Small intestine (tissue), 7 donors: ENCODE measurements at regions not wholly inside any gene's neighbourhood (a gene's known extent, or its start where the extent isn't known, plus 50 kb on each side); places are given as distances from the start of the nearest gene placed in this dataset.

Experiments used
- DNase-seq, 2 donors: peaks; one replicate each; pipeline versions ENCODE4 v3.0.0 to v3.0.0-alpha.2; 2013
- FAIRE-seq: peaks from 2 replicates; lab custom pipeline; 2012; peaks lifted over from hg19 to GRCh38; lab: Jason Lieb, UNC
- H3K27ac ChIP-seq, 3 donors: one replicate each; pipeline ENCODE4 v1.5.1; 2013; ENCODE audit warnings: low read length in 2 of 3, mild to moderate bottlenecking in 2 of 3, control low read depth in 1 of 3, inconsistent platforms in 1 of 3, low read depth in 1 of 3, moderate library complexity in 1 of 3
- H3K27me3 ChIP-seq, 3 donors: one replicate each; pipeline ENCODE4 v1.6.1; 2013; ENCODE audit warnings: low read length in 3 of 3, inconsistent platforms in 1 of 3; ENCODE audit not compliant: control insufficient read depth in 3 of 3, insufficient read depth in 3 of 3
- H3K36me3 ChIP-seq, 3 donors: one replicate each; pipeline ENCODE4 v1.6.1; 2013; ENCODE audit warnings: low read length in 3 of 3, inconsistent platforms in 1 of 3, low read depth in 1 of 3, mild to moderate bottlenecking in 1 of 3, moderate library complexity in 1 of 3; ENCODE audit not compliant: control insufficient read depth in 3 of 3, insufficient read depth in 2 of 3
- H3K4me1 ChIP-seq, 3 donors: one replicate each; pipeline ENCODE4 v1.6.1; 2013; ENCODE audit warnings: low read length in 2 of 3, inconsistent platforms in 1 of 3, low read depth in 1 of 3, mild to moderate bottlenecking in 1 of 3, moderate library complexity in 1 of 3; ENCODE audit not compliant: control insufficient read depth in 3 of 3, insufficient read depth in 2 of 3
- H3K4me3 ChIP-seq, 3 donors: one replicate each; pipeline ENCODE4 v1.5.1; 2013; ENCODE audit warnings: low read length in 3 of 3, control low read depth in 1 of 3, inconsistent platforms in 1 of 3, low read depth in 1 of 3, mild to moderate bottlenecking in 1 of 3, moderate library complexity in 1 of 3
- H3K9me3 ChIP-seq, 2 donors: one replicate each; pipeline ENCODE4 v1.6.1; 2013; ENCODE audit warnings: low read depth in 1 of 2, low read length in 1 of 2; ENCODE audit not compliant: control insufficient read depth in 2 of 2, insufficient read depth in 1 of 2
- WGBS, 3 donors: extraction: QIAGEN DNeasy Blood & Tissue Kit; methylation state at CpG; one replicate each; pipeline ENCODE4 v1.1.7; 2013; 5-methylcytosine and 5-hydroxymethylcytosine counted together
- donor health status: healthy with polysubstance abuse.
- donor health status: control.
- donor health status: control.
- donor health status: Bipolar disorder and iron deficiency.
- donor health status: healthy.

- peaks cover 0 to 11% (median 0%) of the 10 kb centered on the region in 3 donors for H3K4me1 ChIP-seq
- no peaks in the 10 kb centered on the region for H3K27me3 ChIP-seq
- H3K27ac ChIP-seq, result no peak overlapping the region
- H3K36me3 ChIP-seq, result no peaks in the 10 kb centered on the region
- 84 to 85% (median 84%) methylated on average over 5 of the region's 5 CpGs for WGBS, 3 donors
- no peaks in the 10 kb centered on the region for H3K9me3 ChIP-seq
- FAIRE-seq (no peak), DNase-seq (no peak)
- no peak overlapping the region for H3K4me3 ChIP-seq
These were observed 167.9 kb upstream of the JARID2 start for GRCh38 chr6:15077961-15078360.

- Histone ChIP-seq H3K27ac (peak overlapping the region in 2 of 3 donors; percentile 7 to 57), H3K36me3 (no peaks in the 10 kb centered on the region), H3K4me1 (peaks cover 0 to 11% (median 0%) of the 10 kb centered on the region in 3 donors), H3K4me3 (no peak overlapping the region), H3K27me3 (no peaks in the 10 kb centered on the region), H3K9me3 (no peaks in the 10 kb centered on the region)
- no peak for FAIRE-seq
- peak; percentile 68 to 90 for DNase-seq
- 20 to 55% (median 45%) methylated on average over 7 of the region's 7 CpGs for WGBS, 3 donors
These were observed 166.5 kb upstream of the JARID2 start for GRCh38 chr6:15079288-15079817.

GRCh38 chr6:15080895-15081294 is 165.0 kb upstream of the JARID2 start:
- Histone ChIP-seq H3K4me3 (no peak overlapping the region), H3K4me1 (peaks cover 0 to 11% (median 0%) of the 10 kb centered on the region in 3 donors), H3K27me3 (no peaks in the 10 kb centered on the region), H3K9me3 (no peaks in the 10 kb centered on the region), H3K27ac (no peak overlapping the region), H3K36me3 (no peaks in the 10 kb centered on the region)
- FAIRE-seq (no peak), DNase-seq (no peak)
- WGBS, 3 donors, result 77 to 92% (median 90%) methylated on average over 1 of the region's 1 CpG

DNA sequence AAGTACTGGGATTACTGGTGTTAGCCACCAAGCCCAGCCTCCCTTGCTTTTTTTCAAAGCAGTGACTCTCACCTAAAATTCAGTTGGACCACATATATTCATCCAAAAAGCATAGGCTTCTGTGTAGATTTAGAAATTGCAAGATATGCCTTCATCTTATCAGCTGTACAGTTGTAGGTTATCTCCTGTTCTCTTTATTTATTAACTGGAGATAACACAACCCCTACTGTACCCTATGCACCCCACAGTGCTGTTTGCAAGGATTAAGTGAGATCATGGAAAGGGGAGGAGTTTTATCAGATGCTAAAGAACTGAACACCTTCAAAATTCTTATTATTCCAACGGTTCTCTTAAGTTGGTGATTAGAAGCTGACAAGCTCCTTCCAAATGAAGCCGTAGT is 164.4 kb upstream of the JARID2 start:
- Histone ChIP-seq H3K27ac (no peak overlapping the region), H3K4me3 (no peak overlapping the region), H3K36me3 (no peaks in the 10 kb centered on the region), H3K4me1 (peaks cover 0 to 13% (median 3%) of the 10 kb centered on the region in 3 donors), H3K27me3 (no peaks in the 10 kb centered on the region), H3K9me3 (no peaks in the 10 kb centered on the region)
- DNase-seq (peak; percentile 58 to 82), FAIRE-seq (no peak)
- WGBS, 3 donors, result 23 to 62% (median 42%) methylated on average over 2 of the region's 2 CpGs

DNA sequence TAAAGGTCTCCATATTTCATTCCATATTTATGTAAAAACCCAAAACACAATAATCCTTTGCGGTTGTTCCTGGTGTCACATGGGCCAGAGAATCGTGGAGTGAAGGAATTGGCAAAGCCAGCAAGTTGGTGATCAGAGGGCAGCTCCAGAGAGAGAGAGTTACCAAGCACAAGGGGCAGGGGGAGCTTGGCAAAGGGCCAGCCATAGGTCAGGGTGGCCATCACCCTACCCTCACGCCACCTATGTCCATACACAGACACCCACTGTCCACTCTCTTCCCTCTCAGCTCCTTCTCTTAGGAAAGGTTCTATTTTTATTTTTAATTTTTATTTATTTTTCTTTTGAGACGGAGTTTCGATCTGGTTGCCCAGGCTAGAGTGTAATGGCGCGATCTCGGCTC is 163.2 kb upstream of the JARID2 start:
- 88 to 91% (median 89%) methylated on average over 8 of the region's 8 CpGs for WGBS, 3 donors
- FAIRE-seq, result no peak
- no peaks in the 10 kb centered on the region for H3K36me3 ChIP-seq
- H3K4me3 ChIP-seq, result no peak overlapping the region
- no peak for DNase-seq
- H3K4me1 ChIP-seq, result peaks cover 0 to 20% (median 6%) of the 10 kb centered on the region in 3 donors
- H3K27me3 ChIP-seq, result no peaks in the 10 kb centered on the region
- no peak overlapping the region for H3K27ac ChIP-seq
- no peaks in the 10 kb centered on the region for H3K9me3 ChIP-seq

DNA sequence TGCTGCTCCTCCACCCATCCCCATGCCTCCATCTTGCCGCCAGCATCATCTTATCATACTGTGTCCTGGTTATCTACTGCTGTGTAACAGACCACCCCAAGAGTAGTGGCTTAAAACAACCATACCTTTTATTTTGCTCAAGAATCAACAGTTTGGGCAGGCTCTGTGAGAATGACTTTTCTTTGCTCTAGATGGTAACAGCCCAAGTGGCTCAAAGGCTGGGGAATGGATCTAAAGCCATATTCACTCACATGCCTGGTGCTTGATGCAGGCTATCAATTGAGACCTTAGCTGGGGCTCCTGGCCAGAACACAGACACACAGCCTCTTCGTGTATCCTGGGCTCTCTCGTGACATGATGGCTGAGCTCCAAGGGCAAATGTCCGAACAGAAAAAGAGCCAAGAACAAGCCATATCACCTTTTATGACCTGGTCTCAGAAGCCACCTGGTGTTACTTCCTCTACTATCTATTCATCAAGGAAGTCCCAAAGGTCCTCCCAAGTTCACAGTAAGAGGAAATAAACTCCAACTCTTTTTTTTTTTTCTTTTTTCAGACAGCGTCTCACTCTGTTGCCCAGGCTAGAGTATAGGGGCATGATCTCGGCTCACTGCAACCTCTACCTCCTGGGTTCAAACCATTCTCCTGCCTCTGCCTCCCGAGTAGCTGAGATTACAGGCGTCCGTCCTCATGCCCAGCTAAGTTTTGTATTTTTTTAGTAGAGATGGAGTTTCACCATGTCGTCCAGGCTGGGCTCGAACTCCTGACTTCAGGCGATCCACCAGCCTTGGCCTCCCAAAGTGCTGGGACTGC is 159.3 kb upstream of the JARID2 start:
- FAIRE-seq (no peak), DNase-seq (peak; percentile 71 to 94)
- no peaks in the 10 kb centered on the region for H3K9me3 ChIP-seq
- WGBS, 3 donors, result 49 to 70% (median 59%) methylated on average over 12 of the region's 12 CpGs
- no peak overlapping the region for H3K4me3 ChIP-seq
- no peaks in the 10 kb centered on the region for H3K27me3 ChIP-seq
- peak overlapping the region; percentile 42 to 47 (median 44) for H3K27ac ChIP-seq
- peaks cover 0 to 12% (median 8%) of the 10 kb centered on the region in 3 donors for H3K4me1 ChIP-seq
- H3K36me3 ChIP-seq, result no peaks in the 10 kb centered on the region

GRCh38 chr6:15087186-15087589 is 158.7 kb upstream of the JARID2 start:
- Histone ChIP-seq H3K4me3 (no peak overlapping the region), H3K4me1 (peaks cover 0 to 9% (median 8%) of the 10 kb centered on the region in 3 donors), H3K27me3 (no peaks in the 10 kb centered on the region), H3K9me3 (no peaks in the 10 kb centered on the region), H3K27ac (peak overlapping the region in 2 of 3 donors; percentile 39 to 42), H3K36me3 (no peaks in the 10 kb centered on the region)
- FAIRE-seq (no peak), DNase-seq (peak in 1 of 2 donors; percentile 72)
- WGBS, 3 donors, result 30 to 69% (median 49%) methylated on average over 5 of the region's 5 CpGs

- FAIRE-seq (no peak), DNase-seq (peak in 1 of 2 donors; percentile 13)
- Histone ChIP-seq H3K27ac (peak overlapping the region in 1 of 3 donors; percentile 20), H3K27me3 (no peaks in the 10 kb centered on the region), H3K9me3 (no peaks in the 10 kb centered on the region), H3K4me1 (peaks cover 0 to 9% (median 8%) of the 10 kb centered on the region in 3 donors), H3K36me3 (no peaks in the 10 kb centered on the region), H3K4me3 (no peak overlapping the region)
- 62 to 76% (median 62%) methylated on average over 7 of the region's 7 CpGs for WGBS, 3 donors
These were observed 156.8 kb upstream of the JARID2 start for GRCh38 chr6:15088904-15089568.
